CD14-positive monocyte (primary cell): ENCODE measurements at regions not wholly inside any gene's neighbourhood (a gene's known extent, or its start where the extent isn't known, plus 50 kb on each side); places are given as distances from the start of the nearest gene placed in this dataset.
"Not testable (repeated sequence)": the region's sequence is repeated elsewhere in the genome, so short reads cannot be mapped to it uniquely, and the experiment has no call there.

Experiments used
- DNase-seq, 3 donors: peaks; one replicate each; pipeline ENCODE4 v3.0.0-alpha.2; 2011 to 2022
- H2AFZ ChIP-seq: 2 replicates; pipeline ENCODE4 v1.6.0; 2012; ENCODE audit warnings: mild to moderate bottlenecking, low read depth, low read length, inconsistent platforms; ENCODE audit not compliant: insufficient read depth, poor library complexity, severe bottlenecking
- H3K27ac ChIP-seq, 2 donors: 1 replicate in 1 of 2; 2 replicates in 1 of 2; pipeline ENCODE4 v1.5.1; 2012 to 2013; ENCODE audit warnings: low read length in 2 of 2, control low read depth in 1 of 2, inconsistent platforms in 1 of 2, low read depth in 1 of 2, mild to moderate bottlenecking in 1 of 2
- H3K27me3 ChIP-seq, 2 donors: one replicate each; pipeline versions ENCODE4 v1.6.0 to v1.6.1; 2011 to 2013; ENCODE audit warnings: low read length in 2 of 2; ENCODE audit not compliant: control insufficient read depth in 2 of 2, insufficient read depth in 2 of 2
- H3K36me3 ChIP-seq, 2 donors: replicated peaks in 1 of 2; 1 replicate in 1 of 2; 2 replicates in 1 of 2; pipeline versions ENCODE4 v1.5.1 to v1.6.1; 2012 to 2013; ENCODE audit warnings: low read length in 2 of 2, control low read depth in 1 of 2, inconsistent platforms in 1 of 2, mild to moderate bottlenecking in 1 of 2; ENCODE audit not compliant: insufficient read depth in 2 of 2, control insufficient read depth in 1 of 2
- H3K4me1 ChIP-seq, 2 donors: 1 replicate in 1 of 2; 2 replicates in 1 of 2; pipeline versions ENCODE4 v1.5.1 to v1.6.1; 2012 to 2013; ENCODE audit warnings: low read length in 2 of 2, control low read depth in 1 of 2, inconsistent platforms in 1 of 2, mild to moderate bottlenecking in 1 of 2, moderate library complexity in 1 of 2; ENCODE audit not compliant: insufficient read depth in 2 of 2, control insufficient read depth in 1 of 2
- H3K4me2 ChIP-seq: replicated peaks from 2 replicates; pipeline ENCODE3; 2012; ENCODE audit warnings: low read length, moderate library complexity, mild to moderate bottlenecking; ENCODE audit not compliant: poor library complexity, severe bottlenecking; ENCODE audit errors: extremely low read depth
- H3K4me3 ChIP-seq, 3 experiments: fragments of 200-600 bp in 1 of 3; sonication (generic) in 1 of 3; replicated peaks in 1 of 3; 1 replicate in 2 of 3; 2 replicates in 1 of 3; pipeline ENCODE4 v1.5.1; 2011 to 2013; ENCODE audit warnings: low read length in 3 of 3, mild to moderate bottlenecking in 3 of 3, control low read depth in 2 of 3, low read depth in 2 of 3, inconsistent platforms in 1 of 3, moderate library complexity in 1 of 3
- H3K79me2 ChIP-seq: 2 replicates; pipeline ENCODE4 v1.6.0; 2012; ENCODE audit warnings: mild to moderate bottlenecking, control low read depth, inconsistent platforms, low read length, moderate library complexity; ENCODE audit not compliant: insufficient read depth
- H3K9ac ChIP-seq: 2 replicates; pipeline ENCODE4 v1.6.0; 2017; ENCODE audit warnings: low read length, mild to moderate bottlenecking; ENCODE audit not compliant: insufficient read depth, poor library complexity, severe bottlenecking
- H3K9me3 ChIP-seq, 2 donors: replicated peaks in 1 of 2; 1 replicate in 1 of 2; 2 replicates in 1 of 2; pipeline versions ENCODE4 v1.5.1 to v1.6.1; 2012 to 2013; ENCODE audit warnings: low read length in 2 of 2, control low read depth in 1 of 2; ENCODE audit not compliant: control insufficient read depth in 1 of 2, insufficient read depth in 1 of 2
- H4K20me1 ChIP-seq: 2 replicates; pipeline ENCODE4 v1.6.0; 2012; ENCODE audit warnings: mild to moderate bottlenecking, low read length, control low read depth, moderate library complexity; ENCODE audit not compliant: insufficient read depth
- H3K27ac Mint-ChIP-seq, 7 donors: one replicate each; pipeline ENCODE4 v1.8.0; 2020; ENCODE audit warnings: mild to moderate bottlenecking in 7 of 7, mixed read lengths in 7 of 7, moderate library complexity in 6 of 7, inconsistent platforms in 2 of 7
- H3K27me3 Mint-ChIP-seq, 3 donors: one replicate each; pipeline ENCODE4 v1.8.0; 2021 to 2022; ENCODE audit warnings: low read depth in 3 of 3, mild to moderate bottlenecking in 3 of 3, mixed read lengths in 3 of 3, moderate library complexity in 3 of 3, inconsistent platforms in 1 of 3
- H3K36me3 Mint-ChIP-seq, 2 donors: one replicate each; pipeline ENCODE4 v1.8.0; 2020; ENCODE audit warnings: mixed read lengths in 2 of 2, inconsistent platforms in 1 of 2, mild to moderate bottlenecking in 1 of 2
- H3K4me1 Mint-ChIP-seq: one replicate; pipeline ENCODE4 v1.8.0; 2020; ENCODE audit warnings: mild to moderate bottlenecking, mixed read lengths
- H3K4me3 Mint-ChIP-seq, 2 donors: one replicate each; pipeline ENCODE4 v1.8.0; 2020; ENCODE audit warnings: mild to moderate bottlenecking in 2 of 2, mixed read lengths in 2 of 2, moderate library complexity in 1 of 2
- H3K9me3 Mint-ChIP-seq, 7 donors: one replicate each; pipeline ENCODE4 v1.8.0; 2020 to 2022; ENCODE audit warnings: mixed read lengths in 7 of 7, mild to moderate bottlenecking in 6 of 7, moderate library complexity in 6 of 7, inconsistent platforms in 2 of 7
- WGBS: methylation state at CpG from one replicate; pipeline ENCODE4 v1.1.5; 2013; ENCODE audit warnings: missing lambda C conversion rate; ENCODE audit not compliant: insufficient coverage; 5-methylcytosine and 5-hydroxymethylcytosine counted together
- intact Hi-C, 2 donors: fragments of 100-400 bp; cut with micrococcal nuclease; formaldehyde crosslinking; loops; one replicate each; pipeline versions ENCODE4 v1.15.0 to v1.15.1; 2023
- TF ChIP-seq, protein P1 (sequence below): fragments of 200-600 bp; IDR thresholded peaks from one replicate; pipeline ENCODE4 v1.8.0; 2022; ENCODE audit warnings: antibody characterized with exemption, mild to moderate bottlenecking

DNA sequence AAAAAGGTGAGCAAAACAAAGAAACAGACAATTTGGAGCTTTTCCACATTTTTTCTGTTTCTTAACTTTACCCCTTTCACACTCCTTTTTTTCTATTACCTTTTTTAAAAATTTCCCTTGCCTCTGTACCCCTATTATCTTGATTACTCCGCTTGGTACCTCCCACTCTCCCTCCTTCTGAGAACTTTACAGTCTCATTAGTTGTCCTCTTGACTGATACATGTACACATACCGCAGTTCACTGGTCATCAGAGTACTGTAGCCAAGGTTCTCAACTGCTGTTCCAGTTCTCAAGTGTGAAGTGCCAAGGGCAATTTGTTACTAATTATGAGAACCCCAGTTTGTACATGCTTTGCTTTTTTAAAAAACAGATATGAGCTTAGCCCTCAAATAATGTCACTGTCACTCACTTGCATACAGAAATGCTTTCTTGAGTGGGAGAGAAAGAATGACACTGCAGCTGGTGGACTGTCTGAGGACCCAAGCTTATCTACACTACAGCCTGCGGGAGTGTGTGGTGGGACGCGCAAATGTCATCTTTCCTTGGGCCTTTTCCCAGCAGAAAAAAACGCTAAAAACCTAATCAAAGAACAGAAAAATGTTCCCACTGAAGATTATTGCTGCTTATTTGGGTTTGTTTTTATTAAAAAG is 160.8 kb downstream of the DISP1 start:
- Mint-ChIP-seq H3K36me3 (no peaks in the 10 kb centered on the region), H3K27me3 (no peaks in the 10 kb centered on the region), H3K27ac (peak overlapping the region in 1 of 7 donors; percentile 19), H3K4me3 (no peak overlapping the region), H3K4me1 (no peaks in the 10 kb centered on the region), H3K9me3 (peaks cover 0 to 4% (median 0%) of the 10 kb centered on the region in 7 donors)
- Histone ChIP-seq H3K27me3 (no peaks in the 10 kb centered on the region), H3K79me2 (no peaks in the 10 kb centered on the region), H3K36me3 (no peaks in the 10 kb centered on the region), H3K4me3 (no peak overlapping the region), H4K20me1 (no peaks in the 10 kb centered on the region), H3K9me3 (no peaks in the 10 kb centered on the region), H3K4me2 (no peak overlapping the region), H3K4me1 (no peaks in the 10 kb centered on the region), H3K9ac (no peak overlapping the region), H3K27ac (no peak overlapping the region), H2AFZ (no peak overlapping the region)
- WGBS = 100% methylated on average over 2 of the region's 6 CpGs
- intact Hi-C loops = no loop called here
- TF ChIP-seq, protein P1, sequence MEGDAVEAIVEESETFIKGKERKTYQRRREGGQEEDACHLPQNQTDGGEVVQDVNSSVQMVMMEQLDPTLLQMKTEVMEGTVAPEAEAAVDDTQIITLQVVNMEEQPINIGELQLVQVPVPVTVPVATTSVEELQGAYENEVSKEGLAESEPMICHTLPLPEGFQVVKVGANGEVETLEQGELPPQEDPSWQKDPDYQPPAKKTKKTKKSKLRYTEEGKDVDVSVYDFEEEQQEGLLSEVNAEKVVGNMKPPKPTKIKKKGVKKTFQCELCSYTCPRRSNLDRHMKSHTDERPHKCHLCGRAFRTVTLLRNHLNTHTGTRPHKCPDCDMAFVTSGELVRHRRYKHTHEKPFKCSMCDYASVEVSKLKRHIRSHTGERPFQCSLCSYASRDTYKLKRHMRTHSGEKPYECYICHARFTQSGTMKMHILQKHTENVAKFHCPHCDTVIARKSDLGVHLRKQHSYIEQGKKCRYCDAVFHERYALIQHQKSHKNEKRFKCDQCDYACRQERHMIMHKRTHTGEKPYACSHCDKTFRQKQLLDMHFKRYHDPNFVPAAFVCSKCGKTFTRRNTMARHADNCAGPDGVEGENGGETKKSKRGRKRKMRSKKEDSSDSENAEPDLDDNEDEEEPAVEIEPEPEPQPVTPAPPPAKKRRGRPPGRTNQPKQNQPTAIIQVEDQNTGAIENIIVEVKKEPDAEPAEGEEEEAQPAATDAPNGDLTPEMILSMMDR = no peak
- DNase-seq = no peak

DNA sequence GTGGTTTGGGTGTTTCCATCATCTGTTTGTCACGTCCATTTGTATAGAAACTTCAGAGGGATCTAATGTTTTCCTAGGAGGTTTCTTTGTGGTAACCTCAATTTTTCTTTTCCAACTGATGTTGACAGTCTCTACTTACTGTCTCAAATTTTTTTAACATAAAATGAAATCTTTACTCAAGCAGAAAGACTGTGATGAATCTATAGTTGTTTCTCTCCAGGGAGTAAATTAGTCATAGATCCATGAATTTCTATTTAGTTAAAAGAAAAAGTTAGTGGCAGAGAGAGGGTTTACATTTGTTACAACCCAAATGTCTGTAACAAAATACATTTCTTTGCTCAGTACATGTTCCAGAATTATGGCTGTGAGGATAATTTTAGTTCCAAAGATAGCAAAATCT is 161.6 kb downstream of the DISP1 start:
- no peaks in the 10 kb centered on the region for H3K4me1 ChIP-seq
- H3K27ac ChIP-seq = no peak overlapping the region
- Mint-ChIP-seq H3K9me3 (peaks cover 0 to 4% (median 0%) of the 10 kb centered on the region in 7 donors), H3K27ac (no peak overlapping the region), H3K4me3 (no peak overlapping the region), H3K4me1 (no peaks in the 10 kb centered on the region), H3K27me3 (no peaks in the 10 kb centered on the region), H3K36me3 (no peaks in the 10 kb centered on the region)
- H3K27me3 ChIP-seq = no peaks in the 10 kb centered on the region
- no CpG with 5 or more reads among the region's 1 CpG for WGBS
- no peaks in the 10 kb centered on the region for H3K9me3 ChIP-seq
- no peak overlapping the region for H2AFZ ChIP-seq
- TF ChIP-seq, protein P1 = no peak
- no peak overlapping the region for H3K4me2 ChIP-seq
- no peaks in the 10 kb centered on the region for H3K79me2 ChIP-seq
- H3K36me3 ChIP-seq = no peaks in the 10 kb centered on the region
- no peak overlapping the region for H3K9ac ChIP-seq
- DNase-seq = no peak
- H4K20me1 ChIP-seq = no peaks in the 10 kb centered on the region
- no peak overlapping the region for H3K4me3 ChIP-seq
- intact Hi-C loops = no loop called here

DNA sequence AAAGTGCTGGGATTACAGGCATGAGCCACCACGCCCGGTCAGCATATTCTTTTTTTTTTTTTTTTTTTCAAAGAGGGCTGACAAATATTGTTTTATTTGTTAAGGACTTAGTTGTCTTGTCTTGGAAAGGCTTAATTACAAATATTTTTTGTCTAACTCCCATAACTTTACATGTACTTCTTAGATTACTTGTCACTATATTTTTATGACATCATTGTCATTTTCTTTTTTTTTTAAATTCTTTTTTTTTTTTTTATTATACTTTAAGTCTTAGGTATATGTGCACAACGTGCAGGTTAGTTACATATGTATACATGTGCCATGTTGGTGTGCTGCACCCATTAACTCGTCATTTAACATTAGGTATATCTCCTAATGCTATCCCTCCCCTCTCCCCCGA is 162.5 kb downstream of the DISP1 start:
- H3K27me3 ChIP-seq, H3K4me3 ChIP-seq, H3K9ac ChIP-seq, H3K4me3 Mint-ChIP-seq, H3K4me2 ChIP-seq, H3K27me3 Mint-ChIP-seq, H3K27ac Mint-ChIP-seq, H3K79me2 ChIP-seq, DNase-seq, H2AFZ ChIP-seq, H3K4me1 ChIP-seq, H3K36me3 Mint-ChIP-seq, H3K9me3 Mint-ChIP-seq, H3K9me3 ChIP-seq, H4K20me1 ChIP-seq, H3K4me1 Mint-ChIP-seq, intact Hi-C loops, H3K27ac ChIP-seq, H3K36me3 ChIP-seq: not testable (repeated sequence)
- WGBS = no CpG with 5 or more reads among the region's 5 CpGs
